Loucy (cell line): ENCODE measurements at regions not wholly inside any gene's neighbourhood (a gene's known extent, or its start where the extent isn't known, plus 50 kb on each side); places are given as distances from the start of the nearest gene placed in this dataset.

Source experiments
- H2AFZ ChIP-seq: fragments of 200-600 bp; sonication (generic); 2 replicates; pipeline ENCODE4 v1.6.0; 2016; ENCODE audit warnings: antibody characterized with exemption, mild to moderate bottlenecking, low read length, moderate library complexity
- H3F3A ChIP-seq: fragments of 200-600 bp; 2 replicates; pipeline ENCODE4 v1.6.0; 2016; ENCODE audit warnings: antibody characterized with exemption, low read depth, mild to moderate bottlenecking
- H3K27me3 ChIP-seq: fragments of 200-600 bp; sonication (generic); 2 replicates; pipeline ENCODE4 v1.6.1; 2014; ENCODE audit warnings: low read length, mild to moderate bottlenecking; ENCODE audit not compliant: insufficient read depth, poor library complexity, severe bottlenecking
- H3K36me3 ChIP-seq: fragments of 200-600 bp; sonication (generic); 2 replicates; pipeline ENCODE4 v1.6.1; 2016; ENCODE audit warnings: low read length; ENCODE audit not compliant: insufficient read depth
- H3K4me1 ChIP-seq: fragments of 200-600 bp; sonication (generic); 2 replicates; pipeline ENCODE4 v1.5.1; 2014; ENCODE audit warnings: low read length, mild to moderate bottlenecking; ENCODE audit not compliant: insufficient read depth, poor library complexity, severe bottlenecking
- H3K4me2 ChIP-seq: fragments of 200-600 bp; sonication (generic); 2 replicates; pipeline ENCODE4 v1.6.0; 2014; ENCODE audit warnings: antibody characterized with exemption, low read length, low read depth, mild to moderate bottlenecking; ENCODE audit not compliant: poor library complexity, severe bottlenecking
- H3K4me3 ChIP-seq: fragments of 200-600 bp; sonication (generic); 2 replicates; pipeline ENCODE4 v1.5.1; 2014; ENCODE audit warnings: low read length, mild to moderate bottlenecking, mixed read lengths; ENCODE audit not compliant: poor library complexity, severe bottlenecking
- H3K79me2 ChIP-seq: fragments of 200-600 bp; sonication (generic); 2 replicates; pipeline ENCODE4 v1.6.1; 2014; ENCODE audit warnings: low read length; ENCODE audit not compliant: insufficient read depth
- H3K9ac ChIP-seq: fragments of 200-600 bp; sonication (generic); 2 replicates; pipeline ENCODE4 v1.6.0; 2014; ENCODE audit warnings: mild to moderate bottlenecking, low read depth, low read length, moderate library complexity; ENCODE audit not compliant: poor library complexity, severe bottlenecking
- H3K9me2 ChIP-seq: fragments of 200-600 bp; sonication (generic); replicated peaks from 2 replicates; pipeline ENCODE4 v1.6.1; 2016; ENCODE audit warnings: low read depth, low read length, mixed read lengths
- H3K9me3 ChIP-seq: fragments of 200-600 bp; sonication (generic); 2 replicates; pipeline ENCODE4 v1.6.1; 2014; ENCODE audit warnings: mild to moderate bottlenecking, antibody characterized with exemption, low read length, low read depth; ENCODE audit not compliant: insufficient read depth
- H4K20me1 ChIP-seq: fragments of 200-600 bp; sonication (generic); 2 replicates; pipeline ENCODE4 v1.6.0; 2014; ENCODE audit warnings: antibody characterized with exemption, low read length, mild to moderate bottlenecking; ENCODE audit not compliant: insufficient read depth, poor library complexity, severe bottlenecking
- EZH2phosphoT487 ChIP-seq: fragments of 200-600 bp; IDR thresholded peaks from 2 replicates; pipeline ENCODE4 v1.6.1; 2018; ENCODE audit warnings: antibody characterized with exemption, mild to moderate bottlenecking, moderate library complexity, borderline replicate concordance
- TF ChIP-seq, protein P1 (sequence below): fragments of 200-600 bp; sonication (generic); conservative IDR thresholded peaks from 2 replicates; pipeline ENCODE4 v1.5.1; 2014; ENCODE audit warnings: mild to moderate bottlenecking, antibody characterized with exemption, low read length

DNA sequence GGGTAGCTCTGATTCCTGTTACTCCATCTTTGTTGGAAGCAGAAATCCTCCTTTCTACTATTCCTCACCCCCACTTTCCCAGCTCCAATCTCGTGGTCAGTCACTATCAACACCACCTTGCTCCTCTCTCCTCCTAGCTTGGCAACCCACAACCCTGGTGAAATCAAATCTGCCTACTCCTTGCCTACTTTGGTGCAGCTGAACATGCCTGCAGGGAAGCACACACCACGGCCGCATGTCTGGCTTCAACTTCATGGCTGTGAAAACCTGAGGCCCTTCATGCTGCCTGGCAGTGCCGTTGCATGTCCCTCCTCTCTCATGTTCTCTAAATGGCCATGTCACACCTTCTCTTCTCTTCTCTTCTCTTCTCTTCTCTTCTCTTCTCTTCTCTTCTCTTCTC, 112.4 kb upstream of the FOXA2 start:
- Histone ChIP-seq H3K27me3 (no peaks in the 10 kb centered on the region), H3K9me3 (no peaks in the 10 kb centered on the region), H3K4me2 (no peak overlapping the region)

GRCh38 chr20:22698259-22698842, 114.0 kb upstream of the FOXA2 start:
- no peaks in the 10 kb centered on the region for H3K9me2 ChIP-seq
- no peaks in the 10 kb centered on the region for H3F3A ChIP-seq
- no peaks in the 10 kb centered on the region for H3K4me1 ChIP-seq
- H2AFZ ChIP-seq: no peak overlapping the region
- TF ChIP-seq EZH2phosphoT487: no peak
- TF ChIP-seq, protein P1, sequence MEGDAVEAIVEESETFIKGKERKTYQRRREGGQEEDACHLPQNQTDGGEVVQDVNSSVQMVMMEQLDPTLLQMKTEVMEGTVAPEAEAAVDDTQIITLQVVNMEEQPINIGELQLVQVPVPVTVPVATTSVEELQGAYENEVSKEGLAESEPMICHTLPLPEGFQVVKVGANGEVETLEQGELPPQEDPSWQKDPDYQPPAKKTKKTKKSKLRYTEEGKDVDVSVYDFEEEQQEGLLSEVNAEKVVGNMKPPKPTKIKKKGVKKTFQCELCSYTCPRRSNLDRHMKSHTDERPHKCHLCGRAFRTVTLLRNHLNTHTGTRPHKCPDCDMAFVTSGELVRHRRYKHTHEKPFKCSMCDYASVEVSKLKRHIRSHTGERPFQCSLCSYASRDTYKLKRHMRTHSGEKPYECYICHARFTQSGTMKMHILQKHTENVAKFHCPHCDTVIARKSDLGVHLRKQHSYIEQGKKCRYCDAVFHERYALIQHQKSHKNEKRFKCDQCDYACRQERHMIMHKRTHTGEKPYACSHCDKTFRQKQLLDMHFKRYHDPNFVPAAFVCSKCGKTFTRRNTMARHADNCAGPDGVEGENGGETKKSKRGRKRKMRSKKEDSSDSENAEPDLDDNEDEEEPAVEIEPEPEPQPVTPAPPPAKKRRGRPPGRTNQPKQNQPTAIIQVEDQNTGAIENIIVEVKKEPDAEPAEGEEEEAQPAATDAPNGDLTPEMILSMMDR: no peak
- no peaks in the 10 kb centered on the region for H3K27me3 ChIP-seq
- no peaks in the 10 kb centered on the region for H3K9me3 ChIP-seq
- H3K4me3 ChIP-seq: no peak overlapping the region
- H3K9ac ChIP-seq: no peak overlapping the region
- H3K4me2 ChIP-seq: no peak overlapping the region
- no peaks in the 10 kb centered on the region for H3K79me2 ChIP-seq
- H4K20me1 ChIP-seq: no peaks in the 10 kb centered on the region
- H3K36me3 ChIP-seq: no peaks in the 10 kb centered on the region

More for the DNA sequence above, 112.4 kb upstream of the FOXA2 start:
- Histone ChIP-seq H4K20me1 (no peaks in the 10 kb centered on the region), H2AFZ (no peak overlapping the region; the same call in 1 of the 2 replicates), H3K36me3 (no peaks in the 10 kb centered on the region), H3K9ac (no peak overlapping the region), H3K9me2 (no peaks in the 10 kb centered on the region), H3K79me2 (no peaks in the 10 kb centered on the region), H3K4me1 (no peaks in the 10 kb centered on the region), H3F3A (no peaks in the 10 kb centered on the region), H3K4me3 (no peak overlapping the region)
- TF ChIP-seq, protein P1: no peak
- no peak for TF ChIP-seq EZH2phosphoT487

DNA sequence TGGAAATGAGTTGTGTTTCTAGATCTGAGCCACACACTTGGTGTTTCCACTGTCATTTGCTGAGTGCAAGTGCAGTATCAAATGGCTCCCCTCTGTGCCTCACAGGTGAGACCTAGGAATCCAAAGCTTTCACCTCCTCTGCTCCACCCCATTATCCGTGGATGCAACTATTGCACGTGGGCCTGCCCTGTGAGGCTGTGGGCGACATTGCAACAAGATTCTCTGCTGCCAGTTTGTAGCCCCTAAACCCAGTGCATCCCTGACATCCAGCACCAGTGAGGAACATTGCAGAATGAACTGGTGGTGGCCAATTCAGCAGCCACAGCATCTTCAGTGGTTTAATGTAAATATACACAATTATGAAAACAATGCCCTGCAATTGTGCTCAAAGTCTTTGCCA, 115.0 kb upstream of the FOXA2 start:
- Histone ChIP-seq H3K36me3 (no peaks in the 10 kb centered on the region), H3K27me3 (no peaks in the 10 kb centered on the region), H3K9me3 (no peaks in the 10 kb centered on the region), H3K9me2 (no peaks in the 10 kb centered on the region), H2AFZ (no peak overlapping the region), H3K4me2 (no peak overlapping the region), H4K20me1 (no peaks in the 10 kb centered on the region), H3K79me2 (no peaks in the 10 kb centered on the region), H3K4me1 (no peaks in the 10 kb centered on the region), H3F3A (no peaks in the 10 kb centered on the region), H3K9ac (no peak overlapping the region), H3K4me3 (no peak overlapping the region)
- no peak for TF ChIP-seq EZH2phosphoT487
- TF ChIP-seq, protein P1: no peak
